GM12874 (cell line): ENCODE measurements at regions not wholly inside any gene's neighbourhood (a gene's known extent, or its start where the extent isn't known, plus 50 kb on each side); places are given as distances from the start of the nearest gene placed in this dataset.
A peak's percentile ranks its signal among the peaks of the same experiment; 100 is the strongest.

Experiments
- CTCF ChIP-seq: IDR thresholded peaks from 2 replicates; pipeline ENCODE4 v1.5.1; 2011; ENCODE audit warnings: low read depth, mild to moderate bottlenecking, control low read depth, low read length, moderate library complexity; ENCODE audit not compliant: insufficient read depth

DNA sequence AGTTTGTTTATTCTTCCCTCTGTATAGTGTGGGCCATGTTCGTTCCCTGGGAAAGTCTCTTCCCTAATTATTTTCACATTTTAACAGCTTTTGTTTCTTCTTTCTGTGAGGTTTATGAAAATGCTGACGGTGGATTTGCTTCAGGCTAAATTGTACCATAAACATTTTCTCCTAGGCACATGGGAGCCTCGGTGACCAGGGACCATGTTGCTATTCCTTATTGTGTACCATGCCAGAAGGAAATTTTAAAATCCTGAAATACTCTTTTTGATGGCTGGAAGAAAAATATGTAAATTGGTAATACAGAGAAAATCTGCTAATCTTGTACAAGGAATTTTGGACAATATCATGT is 230.1 kb upstream of the JUN start:
- TF ChIP-seq CTCF, result no peak

- TF ChIP-seq CTCF, result no peak
These were observed 231.0 kb upstream of the JUN start for GRCh38 chr1:59014827-59015226.

GRCh38 chr1:59015708-59016107 is 231.9 kb upstream of the JUN start:
- no peak for TF ChIP-seq CTCF

DNA sequence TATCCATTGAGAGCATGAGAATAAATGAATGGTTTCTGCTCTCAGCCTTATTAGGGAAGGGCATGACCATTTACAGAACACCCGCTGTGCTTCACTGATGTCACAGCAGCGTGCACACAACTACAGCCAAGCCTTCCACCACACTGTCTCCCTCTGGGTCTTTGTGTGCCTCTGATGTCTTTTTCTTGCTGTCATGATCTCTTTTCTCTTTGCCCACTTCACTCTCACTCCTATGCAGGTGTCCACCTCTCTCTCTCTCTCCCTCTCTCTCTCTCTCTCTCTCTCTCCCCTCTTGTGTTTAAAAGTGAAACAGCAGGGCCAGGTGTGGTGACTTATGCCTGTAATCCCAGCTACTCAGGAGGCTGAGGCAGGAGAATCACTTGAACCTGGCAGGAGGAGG is 232.5 kb upstream of the JUN start:
- TF ChIP-seq CTCF, result 0 out of 2 replicates have a peak, but pooled peaks have one; percentile 3

DNA sequence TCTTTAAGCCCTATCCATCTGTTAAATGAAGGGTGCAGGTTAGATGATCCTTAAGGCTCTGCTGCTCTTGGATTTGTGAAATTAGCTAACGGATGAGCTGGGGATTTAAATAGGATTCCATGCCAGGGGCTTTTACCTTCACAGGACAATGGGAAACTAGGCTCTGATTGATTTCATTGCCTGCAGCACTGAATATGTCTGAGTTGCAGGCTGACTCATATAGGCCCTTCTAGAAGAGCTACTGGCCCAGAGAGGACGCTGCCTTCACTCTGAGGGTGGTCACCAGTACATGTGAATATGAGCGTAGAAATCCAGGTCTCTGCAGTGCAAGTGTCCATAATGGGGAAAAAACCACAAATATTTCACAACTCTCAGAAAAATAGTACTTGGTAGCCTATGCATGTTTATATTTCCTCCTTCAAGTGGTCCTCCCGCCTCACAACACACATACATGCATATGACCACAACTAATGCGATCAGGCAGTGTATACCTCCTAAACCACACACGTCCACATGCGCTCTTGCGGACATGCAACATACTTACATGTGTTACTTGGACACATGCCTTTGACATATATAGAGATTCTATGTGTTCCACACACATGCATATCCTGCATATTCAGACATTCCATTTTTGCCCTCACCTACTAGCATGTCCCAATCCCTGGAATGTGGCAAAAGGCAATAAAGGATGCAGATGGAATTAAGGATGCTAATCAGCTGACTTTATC is 233.8 kb upstream of the JUN start:
- TF ChIP-seq CTCF, result no peak

- TF ChIP-seq CTCF, result no peak
These were observed 234.6 kb upstream of the JUN start for GRCh38 chr1:59018446-59018845.

DNA sequence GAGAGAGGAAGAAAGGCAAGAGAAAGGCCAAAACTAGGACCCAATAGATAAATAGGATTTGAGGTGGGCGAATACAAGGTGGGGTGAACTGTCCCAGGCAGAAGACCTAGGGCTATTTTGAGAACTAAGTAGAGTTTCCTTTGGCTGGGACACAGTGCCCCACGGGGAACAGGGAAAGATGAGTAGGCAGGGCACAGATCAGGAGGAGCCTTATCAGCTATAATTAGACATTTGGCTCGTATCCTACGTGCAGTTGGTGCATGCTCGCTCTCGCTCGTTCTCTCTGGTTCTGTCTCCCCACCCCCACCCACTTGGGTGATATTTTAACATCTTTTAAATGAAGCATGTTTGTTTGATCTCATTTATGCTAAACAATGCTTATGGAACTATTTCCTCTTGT is 235.0 kb upstream of the JUN start:
- no peak for TF ChIP-seq CTCF
